Testis (tissue), 2 donors: ENCODE measurements at regions not wholly inside any gene's neighbourhood (a gene's known extent, or its start where the extent isn't known, plus 50 kb on each side); places are given as distances from the start of the nearest gene placed in this dataset.

Experiments
- CTCF ChIP-seq, 3 experiments: fragments of 450-650 bp in 2 of 3; fragments of 200-600 bp in 1 of 3; sonication (generic) in 1 of 3; IDR thresholded peaks; one replicate each; pipeline ENCODE4 v1.5.1; 2016 to 2019; ENCODE audit warnings: antibody characterized with exemption in 3 of 3, mild to moderate bottlenecking in 2 of 3, moderate library complexity in 1 of 3
- POLR2A ChIP-seq: fragments of 450-650 bp; IDR thresholded peaks from one replicate; pipeline ENCODE4 v1.6.1; 2017; ENCODE audit warnings: antibody characterized with exemption, mild to moderate bottlenecking, moderate library complexity

DNA sequence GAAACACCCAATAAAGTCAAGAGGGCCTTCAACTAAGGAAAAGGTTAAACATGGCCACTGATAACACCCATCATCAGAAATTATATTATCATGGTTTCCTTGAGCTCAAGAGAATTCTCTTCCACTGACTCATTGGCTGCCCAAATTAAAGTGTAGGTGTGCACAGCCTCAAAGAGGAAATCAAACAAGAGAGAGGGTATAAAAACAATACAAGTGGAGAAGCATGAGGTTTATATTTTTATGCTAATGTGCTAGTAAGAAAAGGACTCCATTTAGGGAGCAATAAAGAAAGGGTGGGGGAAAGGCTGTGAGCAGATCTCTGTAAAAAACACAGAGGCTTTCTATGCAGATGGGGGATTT, 168.8 kb upstream of the VRK2 start:
- TF ChIP-seq POLR2A (no peak), CTCF (IDR thresholded peaks at IDR 0.05) (no peak)
